Kidney glomerular epithelial cell (primary cell): ENCODE measurements at regions not wholly inside any gene's neighbourhood (a gene's known extent, or its start where the extent isn't known, plus 50 kb on each side); places are given as distances from the start of the nearest gene placed in this dataset.
A peak's percentile ranks its signal among the peaks of the same experiment; 100 is the strongest.
"Not testable (repeated sequence)": the region's sequence is repeated elsewhere in the genome, so short reads cannot be mapped to it uniquely, and the experiment has no call there.

ENCODE experiments used
- DNase-seq: peaks from one replicate; lab custom pipeline; 2025; lab: John Stamatoyannopoulos, UW

GRCh38 chr2:95654897-95655296 lies 63.1 kb downstream of the TRIM43 start:
- not testable (repeated sequence) for DNase-seq

GRCh38 chr2:95656553-95656952 lies 64.8 kb downstream of the TRIM43 start:
- not testable (repeated sequence) for DNase-seq

GRCh38 chr2:95657937-95658336 lies 66.1 kb downstream of the TRIM43 start:
- DNase-seq, result not testable (repeated sequence)

- not testable (repeated sequence) for DNase-seq
Measured at GRCh38 chr2:95660766-95661562, 69.2 kb downstream of the TRIM43 start.

GRCh38 chr2:95663471-95664441 lies 72.0 kb downstream of the TRIM43 start:
- DNase-seq, result not testable (repeated sequence)

GRCh38 chr2:95666636-95667035 lies 74.8 kb downstream of the TRIM43 start:
- not testable (repeated sequence) for DNase-seq

GRCh38 chr2:95667480-95667879 lies 75.7 kb downstream of the TRIM43 start:
- no peak for DNase-seq

- DNase-seq, result not testable (repeated sequence)
Measured at GRCh38 chr2:95668934-95669333, 77.1 kb downstream of the TRIM43 start.

- DNase-seq, result no peak
Measured at GRCh38 chr2:95669441-95669991, 77.7 kb downstream of the TRIM43 start.

GRCh38 chr2:95670167-95670566 lies 78.4 kb downstream of the TRIM43 start:
- DNase-seq, result peak; percentile 30

GRCh38 chr2:95670686-95671085 lies 78.9 kb downstream of the TRIM43 start:
- DNase-seq, result no peak

- not testable (repeated sequence) for DNase-seq
Measured at GRCh38 chr2:95671171-95671570, 79.4 kb downstream of the TRIM43 start.

GRCh38 chr2:95671992-95672391 lies 80.2 kb downstream of the TRIM43 start:
- not testable (repeated sequence) for DNase-seq

GRCh38 chr2:95672500-95672899 lies 80.7 kb downstream of the TRIM43 start:
- DNase-seq, result not testable (repeated sequence)

GRCh38 chr2:95674186-95674585 lies 82.4 kb downstream of the TRIM43 start:
- DNase-seq, result no peak

- not testable (repeated sequence) for DNase-seq
Measured at GRCh38 chr2:95676573-95676972, 84.8 kb downstream of the TRIM43 start.

- no peak for DNase-seq
Measured at GRCh38 chr2:95677346-95677745, 85.5 kb downstream of the TRIM43 start.

- DNase-seq, result not testable (repeated sequence)
Measured at GRCh38 chr2:95677833-95678232, 86.0 kb downstream of the TRIM43 start.

GRCh38 chr2:95681158-95681557 lies 89.4 kb downstream of the TRIM43 start:
- not testable (repeated sequence) for DNase-seq

- DNase-seq, result peak; percentile 83
Measured at GRCh38 chr2:95681589-95682081, 89.8 kb downstream of the TRIM43 start.

GRCh38 chr2:95682889-95683517 lies 91.2 kb downstream of the TRIM43 start:
- DNase-seq, result not testable (repeated sequence)

GRCh38 chr2:95685513-95685912 lies 93.7 kb downstream of the TRIM43 start:
- DNase-seq, result no peak
